NB4 (cell line): ENCODE measurements at regions not wholly inside any gene's neighbourhood (a gene's known extent, or its start where the extent isn't known, plus 50 kb on each side); places are given as distances from the start of the nearest gene placed in this dataset.

Experiments used
- CTCF ChIP-seq: IDR thresholded peaks from one replicate; pipeline ENCODE4 v1.5.1; 2012; ENCODE audit warnings: low read depth, low read length
- POLR2A ChIP-seq: IDR thresholded peaks from 2 replicates; pipeline ENCODE4 v1.6.1; 2011; ENCODE audit warnings: mild to moderate bottlenecking; ENCODE audit not compliant: insufficient read length; ENCODE audit errors: extremely low read depth

- TF ChIP-seq POLR2A = no peak
- no peak for TF ChIP-seq CTCF
Observed at GRCh38 chr11:15519124-15519791, 404.5 kb downstream of the INSC start.
